SK-MEL-5 (cell line): ENCODE measurements at regions not wholly inside any gene's neighbourhood (a gene's known extent, or its start where the extent isn't known, plus 50 kb on each side); places are given as distances from the start of the nearest gene placed in this dataset.

Experiments used
- DNase-seq: peaks from one replicate; pipeline ENCODE4 v3.0.0-alpha.2; 2016; ENCODE audit warnings: low read depth, low spot score
- in situ Hi-C: cut with HindIII; loops from 2 replicates; pipeline ENCODE4 v1.10.0; 2016; ENCODE audit warnings: low sequenced_read_pairs, high pct_unique_total_duplicates, low pct_unique_long_range_greater_than_20kb

GRCh38 chr3:70757658-70758057 is 445.2 kb upstream of the MDFIC2 start:
- in situ Hi-C loops: no loop called here

GRCh38 chr3:70755526-70755925 is 443.1 kb upstream of the MDFIC2 start:
- DNase-seq: no peak
- in situ Hi-C loops: no loop called here

More at GRCh38 chr3:70757658-70758057, 445.2 kb upstream of the MDFIC2 start:
- no peak for DNase-seq

GRCh38 chr3:70754314-70754713 is 441.9 kb upstream of the MDFIC2 start:
- no peak for DNase-seq
- in situ Hi-C loops: no loop called here

- in situ Hi-C loops: no loop called here
- peak; percentile 17 for DNase-seq
These were observed 441.1 kb upstream of the MDFIC2 start for GRCh38 chr3:70753572-70753971.

- DNase-seq: no peak
- in situ Hi-C loops: no loop called here
These were observed 439.6 kb upstream of the MDFIC2 start for GRCh38 chr3:70752051-70752450.

- no peak for DNase-seq
- in situ Hi-C loops: no loop called here
These were observed 436.7 kb upstream of the MDFIC2 start for GRCh38 chr3:70749122-70749521.

- no peak for DNase-seq
- in situ Hi-C loops: no loop called here
These were observed 436.2 kb upstream of the MDFIC2 start for GRCh38 chr3:70748593-70748992.

- DNase-seq: no peak
- in situ Hi-C loops: no loop called here
These were observed 435.4 kb upstream of the MDFIC2 start for GRCh38 chr3:70747847-70748246.

- DNase-seq: no peak
- in situ Hi-C loops: no loop called here
These were observed 432.1 kb upstream of the MDFIC2 start for GRCh38 chr3:70744536-70744935.

- in situ Hi-C loops: no loop called here
- DNase-seq: no peak
These were observed 431.3 kb upstream of the MDFIC2 start for GRCh38 chr3:70743754-70744153.

- peak; percentile 32 for DNase-seq
- in situ Hi-C loops: no loop called here
These were observed 429.6 kb upstream of the MDFIC2 start for GRCh38 chr3:70742081-70742480.

GRCh38 chr3:70740872-70741271 is 428.4 kb upstream of the MDFIC2 start:
- in situ Hi-C loops: no loop called here
- DNase-seq: no peak

GRCh38 chr3:70740071-70740470 is 427.6 kb upstream of the MDFIC2 start:
- in situ Hi-C loops: no loop called here
- no peak for DNase-seq

GRCh38 chr3:70738291-70738681 is 425.8 kb upstream of the MDFIC2 start:
- no peak for DNase-seq
- in situ Hi-C loops: no loop called here

- in situ Hi-C loops: no loop called here
- no peak for DNase-seq
These were observed 425.3 kb upstream of the MDFIC2 start for GRCh38 chr3:70737666-70738290.

GRCh38 chr3:70736009-70736408 is 423.6 kb upstream of the MDFIC2 start:
- in situ Hi-C loops: no loop called here
- no peak for DNase-seq

GRCh38 chr3:70734756-70735155 is 422.3 kb upstream of the MDFIC2 start:
- no peak for DNase-seq
- in situ Hi-C loops: no loop called here

GRCh38 chr3:70731046-70731445 is 418.6 kb upstream of the MDFIC2 start:
- in situ Hi-C loops: no loop called here

GRCh38 chr3:70729845-70730244 is 417.4 kb upstream of the MDFIC2 start:
- in situ Hi-C loops: no loop called here

More at GRCh38 chr3:70731046-70731445, 418.6 kb upstream of the MDFIC2 start:
- no peak for DNase-seq

GRCh38 chr3:70728311-70728710 is 415.9 kb upstream of the MDFIC2 start:
- DNase-seq: no peak
- in situ Hi-C loops: no loop called here

More at GRCh38 chr3:70729845-70730244, 417.4 kb upstream of the MDFIC2 start:
- DNase-seq: no peak
